GM12878 (cell line): ENCODE measurements at regions not wholly inside any gene's neighbourhood (a gene's known extent, or its start where the extent isn't known, plus 50 kb on each side); places are given as distances from the start of the nearest gene placed in this dataset.

Source experiments
- ATAC-seq: fragments of 200-7000 bp; cut with Tn5 transposase; 3 replicates; pipeline ENCODE4 v1.9.1; 2020; ENCODE audit warnings: mild to moderate bottlenecking, moderate library complexity
- BruUV-seq: library from RNA; stranded (reverse); fragments of 400-500 nt; replicated peaks from 2 replicates; lab custom pipeline; 2021; lab: Mats Ljungman, UMichigan
- CTCF ChIA-PET: fragments of 300-600 bp; sonication (Branson Sonifier 250); formaldehyde crosslinking; extraction: SDS; loops from one replicate; lab custom pipeline; 2021; ENCODE audit warnings: inconsistent platforms; lab: Yijun Ruan, JAX
- POLR2A ChIA-PET: fragments of 350-600 bp; formaldehyde crosslinking; extraction: SDS; loops from one replicate; lab custom pipeline; 2021; ENCODE audit warnings: inconsistent platforms; lab: Charles Lee
- RAD21 ChIA-PET: fragments of 300-600 bp; sonication (Branson Sonifier 250); formaldehyde crosslinking; loops from one replicate; lab custom pipeline; 2023; ENCODE audit warnings: antibody characterized with exemption; ENCODE audit not compliant: unreplicated experiment; lab: Charles Lee
- SMC1A ChIA-PET: fragments of 300-600 bp; sonication (Branson Sonifier 250); formaldehyde crosslinking; loops from one replicate; lab custom pipeline; 2023; ENCODE audit not compliant: unreplicated experiment, uncharacterized antibody; lab: Charles Lee
- DNase-seq: peaks from one replicate; pipeline ENCODE4 v3.0.0-alpha.2; 2011; ENCODE audit warnings: low read depth, low spot score
- FAIRE-seq: peaks from 3 replicates; lab custom pipeline; 2011; peaks lifted over from hg19 to GRCh38; lab: Jason Lieb, UNC
- H2AFZ ChIP-seq: 2 replicates; pipeline ENCODE4 v1.6.0; 2011; ENCODE audit warnings: low read depth, low read length, control low read depth; ENCODE audit not compliant: control insufficient read depth
- H3K27ac ChIP-seq: 2 replicates; pipeline ENCODE4 v1.5.1; 2011; ENCODE audit warnings: control low read depth; ENCODE audit not compliant: control insufficient read depth, insufficient read depth
- H3K27me3 ChIP-seq, 2 experiments: replicated peaks in 1 of 2; 2 replicates each; pipeline versions ENCODE4 v1.6.0 to v1.6.1; 2011; ENCODE audit warnings: low read length in 1 of 2; ENCODE audit not compliant: control insufficient read depth in 2 of 2, insufficient read depth in 2 of 2
- H3K36me3 ChIP-seq, 2 experiments: 2 replicates each; pipeline ENCODE4 v1.5.1; 2011; ENCODE audit warnings: low read length in 1 of 2; ENCODE audit not compliant: control insufficient read depth in 2 of 2, insufficient read depth in 2 of 2
- H3K4me1 ChIP-seq: 2 replicates; pipeline ENCODE4 v1.6.1; 2011; ENCODE audit warnings: mild to moderate bottlenecking, low read length, moderate library complexity, mixed read lengths; ENCODE audit not compliant: control insufficient read depth, insufficient read depth
- H3K4me2 ChIP-seq: 2 replicates; pipeline ENCODE4 v1.6.0; 2011; ENCODE audit warnings: control low read depth; ENCODE audit not compliant: control insufficient read depth, insufficient read depth
- H3K4me3 ChIP-seq: fragments of 200-600 bp; sonication (generic); 2 replicates; pipeline ENCODE4 v1.5.1; 2016
- H3K79me2 ChIP-seq: 2 replicates; pipeline ENCODE4 v1.6.0; 2011; ENCODE audit warnings: low read length; ENCODE audit not compliant: control insufficient read depth, insufficient read depth
- H3K9ac ChIP-seq: 2 replicates; pipeline ENCODE4 v1.8.0; 2011; ENCODE audit warnings: low read length, control low read depth, mixed read lengths; ENCODE audit not compliant: control insufficient read depth, insufficient read depth
- H3K9me3 ChIP-seq: replicated peaks from 3 replicates; pipeline ENCODE4 v1.5.1; 2011; ENCODE audit warnings: mild to moderate bottlenecking, low read length; ENCODE audit not compliant: control insufficient read depth, insufficient read depth
- H4K20me1 ChIP-seq: 2 replicates; pipeline ENCODE4 v1.6.0; 2011; ENCODE audit not compliant: control insufficient read depth, insufficient read depth
- BACH1 ChIP-seq: fragments of 450-650 bp; IDR thresholded peaks from 2 replicates; pipeline ENCODE4 v1.6.1; 2017; ENCODE audit warnings: mild to moderate bottlenecking, borderline replicate concordance
- CHD1 ChIP-seq: IDR thresholded peaks from 2 replicates; pipeline ENCODE4 v1.6.1; 2012; ENCODE audit warnings: low read depth, low read length, improper control_type of control experiment
- CHD2 ChIP-seq: IDR thresholded peaks from 2 replicates; pipeline ENCODE4 v1.6.1; 2011; ENCODE audit warnings: low read depth, low read length, improper control_type of control experiment, borderline replicate concordance
- EED ChIP-seq: sonication (generic); IDR thresholded peaks from 2 replicates; pipeline ENCODE4 v1.6.1; 2016; ENCODE audit warnings: antibody characterized with exemption, low read depth
- FOXM1 ChIP-seq: IDR thresholded peaks from 2 replicates; pipeline ENCODE4 v1.6.1; 2012; ENCODE audit warnings: low read depth, mild to moderate bottlenecking, inconsistent platforms, low read length, moderate library complexity
- HCFC1 ChIP-seq: fragments of 150-350 bp; IDR thresholded peaks from 2 replicates; pipeline ENCODE4 v1.6.1; 2014; ENCODE audit warnings: low read length
- HDGF ChIP-seq: fragments of 450-650 bp; IDR thresholded peaks from 2 replicates; pipeline ENCODE4 v1.6.1; 2016; ENCODE audit warnings: antibody characterized with exemption
- IKZF2 ChIP-seq, 2 experiments: fragments of 450-650 bp; IDR thresholded peaks; 2 replicates each; pipeline ENCODE4 v1.6.1; 2017; ENCODE audit warnings: mild to moderate bottlenecking in 2 of 2, moderate library complexity in 2 of 2
- MEF2A ChIP-seq: IDR thresholded peaks from 2 replicates; pipeline ENCODE4 v1.6.1; 2011; ENCODE audit warnings: low read depth, mild to moderate bottlenecking, low read length, moderate library complexity; ENCODE audit not compliant: insufficient read depth
- NFXL1 ChIP-seq: fragments of 450-650 bp; IDR thresholded peaks from 2 replicates; pipeline ENCODE4 v1.6.1; 2017; ENCODE audit warnings: antibody characterized with exemption, mild to moderate bottlenecking, borderline replicate concordance
- NR2F1 ChIP-seq: fragments of 450-650 bp; conservative IDR thresholded peaks from 2 replicates; pipeline ENCODE4 v1.6.1; 2017; ENCODE audit warnings: mild to moderate bottlenecking
- whole genome bisulfite sequencing: methylation state at CpG from one replicate; pipeline ENCODE4 v1.1.6; 2016; ENCODE audit warnings: low lambda C conversion rate; ENCODE audit not compliant: insufficient replicate concordance, insufficient coverage; ENCODE audit errors: missing lambda C conversion rate; 5-methylcytosine and 5-hydroxymethylcytosine counted together
- in situ Hi-C: fragments of 300-500 bp; cut with MboI; formaldehyde crosslinking; loops from 9 replicates; pipeline ENCODE4 v1.14.3; 2018; ENCODE audit warnings: mixed read lengths
- intact Hi-C: fragments of 100-400 bp; cut with micrococcal nuclease; formaldehyde crosslinking; loops from one replicate; pipeline ENCODE4 v1.14.2; 2022; ENCODE audit not compliant: unreplicated experiment
- TF ChIP-seq, protein P1 (sequence below): IDR thresholded peaks from 2 replicates; pipeline ENCODE4 v1.6.1; 2011; ENCODE audit warnings: low read depth, low read length, improper control_type of control experiment, borderline replicate concordance
- TF ChIP-seq, protein P2 (sequence below): fragments of 450-650 bp; IDR thresholded peaks from 2 replicates; pipeline ENCODE4 v1.6.1; 2016; ENCODE audit warnings: mild to moderate bottlenecking
- TF ChIP-seq, protein P3 (sequence below): fragments of 450-650 bp; formaldehyde crosslinking; IDR thresholded peaks from 2 replicates; pipeline ENCODE4 v1.4.0; 2020; ENCODE audit warnings: mild to moderate bottlenecking, moderate library complexity

DNA sequence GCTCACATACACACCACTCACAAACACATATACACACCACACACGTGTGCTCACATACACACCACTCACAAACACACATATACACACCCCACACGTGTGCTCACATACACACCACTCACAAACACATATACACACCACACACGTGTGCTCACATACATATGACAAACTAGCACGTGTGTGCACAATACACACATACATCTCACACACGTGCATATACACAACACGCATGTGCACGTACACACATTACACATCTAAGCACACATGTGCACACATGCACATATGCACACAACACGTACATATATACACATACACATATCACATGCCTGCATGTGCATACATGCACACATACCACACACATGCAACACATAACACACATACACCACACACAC, 78.3 kb upstream of the FOXK1 start:
- H3K4me3 ChIP-seq = no peak overlapping the region
- intact Hi-C loops = no loop called here
- CTCF ChIA-PET = no interaction called here
- SMC1A ChIA-PET = no interaction called here
- no peak overlapping the region for H3K4me2 ChIP-seq
- H4K20me1 ChIP-seq = no peaks in the 10 kb centered on the region
- H3K27ac ChIP-seq = no peak overlapping the region
- POLR2A ChIA-PET = no interaction called here
- FAIRE-seq = no peak
- no peak for DNase-seq
- H2AFZ ChIP-seq = no peak overlapping the region
- no peaks in the 10 kb centered on the region for H3K36me3 ChIP-seq
- TF ChIP-seq, protein P1, sequence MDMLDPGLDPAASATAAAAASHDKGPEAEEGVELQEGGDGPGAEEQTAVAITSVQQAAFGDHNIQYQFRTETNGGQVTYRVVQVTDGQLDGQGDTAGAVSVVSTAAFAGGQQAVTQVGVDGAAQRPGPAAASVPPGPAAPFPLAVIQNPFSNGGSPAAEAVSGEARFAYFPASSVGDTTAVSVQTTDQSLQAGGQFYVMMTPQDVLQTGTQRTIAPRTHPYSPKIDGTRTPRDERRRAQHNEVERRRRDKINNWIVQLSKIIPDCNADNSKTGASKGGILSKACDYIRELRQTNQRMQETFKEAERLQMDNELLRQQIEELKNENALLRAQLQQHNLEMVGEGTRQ = no peak
- TF ChIP-seq EED (no peak), BACH1 (no peak), FOXM1 (no peak)
- BruUV-seq = no TSS peak
- no peak overlapping the region for H3K9ac ChIP-seq
- H3K79me2 ChIP-seq = no peaks in the 10 kb centered on the region
- RAD21 ChIA-PET = no interaction called here
- H3K4me1 ChIP-seq = no peaks in the 10 kb centered on the region
- H3K27me3 ChIP-seq = no peaks in the 10 kb centered on the region
- in situ Hi-C loops = loop anchor here (25.0 kb wide), 1 partner anchor 483 kb away; no protein-coding TSS in a partner anchor
- no peak for ATAC-seq
- 63% methylated on average over 8 of the region's 8 CpGs for WGBS
- H3K9me3 ChIP-seq = no peaks in the 10 kb centered on the region

DNA sequence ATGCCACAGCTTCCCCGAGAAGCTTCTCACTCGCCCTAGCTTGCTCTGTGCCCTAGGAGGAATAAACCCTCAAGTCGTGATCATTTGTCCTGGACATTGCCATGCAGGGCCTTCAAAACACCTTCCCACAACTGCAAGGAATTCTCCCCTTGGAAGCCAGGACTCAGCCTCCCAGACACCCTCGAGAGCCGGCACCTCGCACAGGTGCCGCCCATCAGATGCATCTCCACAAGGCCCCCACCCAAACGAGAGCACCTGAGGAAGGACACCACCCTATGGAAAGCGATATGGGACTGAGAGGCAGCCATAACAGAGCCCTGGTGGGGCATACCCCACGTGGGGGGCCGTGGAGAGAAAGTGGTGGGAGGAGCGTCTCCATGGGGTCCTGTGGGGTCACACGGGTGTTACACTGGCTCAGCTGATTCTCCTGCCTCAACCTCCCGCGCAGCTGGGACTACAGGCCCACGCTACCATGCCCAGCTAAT, 77.6 kb upstream of the FOXK1 start:
- BruUV-seq = no TSS peak
- Histone ChIP-seq H3K79me2 (no peaks in the 10 kb centered on the region), H4K20me1 (no peaks in the 10 kb centered on the region), H3K9me3 (no peaks in the 10 kb centered on the region), H2AFZ (no peak overlapping the region), H3K27me3 (no peaks in the 10 kb centered on the region), H3K36me3 (no peaks in the 10 kb centered on the region), H3K4me1 (no peaks in the 10 kb centered on the region), H3K4me2 (no peak overlapping the region), H3K27ac (no peak overlapping the region), H3K4me3 (no peak overlapping the region), H3K9ac (no peak overlapping the region)
- ATAC-seq (no peak), DNase-seq (no peak), FAIRE-seq (no peak)
- ChIA-PET SMC1A (no interaction called here), RAD21 (no interaction called here), POLR2A (no interaction called here), CTCF (no interaction called here)
- in situ Hi-C loops = loop anchor here (25.0 kb wide), 1 partner anchor 483 kb away; no protein-coding TSS in a partner anchor
- intact Hi-C loops = no loop called here
- 67% methylated on average over 15 of the region's 16 CpGs for WGBS
- no peak for TF ChIP-seq NFXL1
- no peak for TF ChIP-seq NR2F1
- TF ChIP-seq, protein P2, sequence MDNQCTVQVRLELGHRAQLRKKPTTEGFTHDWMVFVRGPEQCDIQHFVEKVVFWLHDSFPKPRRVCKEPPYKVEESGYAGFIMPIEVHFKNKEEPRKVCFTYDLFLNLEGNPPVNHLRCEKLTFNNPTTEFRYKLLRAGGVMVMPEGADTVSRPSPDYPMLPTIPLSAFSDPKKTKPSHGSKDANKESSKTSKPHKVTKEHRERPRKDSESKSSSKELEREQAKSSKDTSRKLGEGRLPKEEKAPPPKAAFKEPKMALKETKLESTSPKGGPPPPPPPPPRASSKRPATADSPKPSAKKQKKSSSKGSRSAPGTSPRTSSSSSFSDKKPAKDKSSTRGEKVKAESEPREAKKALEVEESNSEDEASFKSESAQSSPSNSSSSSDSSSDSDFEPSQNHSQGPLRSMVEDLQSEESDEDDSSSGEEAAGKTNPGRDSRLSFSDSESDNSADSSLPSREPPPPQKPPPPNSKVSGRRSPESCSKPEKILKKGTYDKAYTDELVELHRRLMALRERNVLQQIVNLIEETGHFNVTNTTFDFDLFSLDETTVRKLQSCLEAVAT = no peak
- TF ChIP-seq, protein P3, sequence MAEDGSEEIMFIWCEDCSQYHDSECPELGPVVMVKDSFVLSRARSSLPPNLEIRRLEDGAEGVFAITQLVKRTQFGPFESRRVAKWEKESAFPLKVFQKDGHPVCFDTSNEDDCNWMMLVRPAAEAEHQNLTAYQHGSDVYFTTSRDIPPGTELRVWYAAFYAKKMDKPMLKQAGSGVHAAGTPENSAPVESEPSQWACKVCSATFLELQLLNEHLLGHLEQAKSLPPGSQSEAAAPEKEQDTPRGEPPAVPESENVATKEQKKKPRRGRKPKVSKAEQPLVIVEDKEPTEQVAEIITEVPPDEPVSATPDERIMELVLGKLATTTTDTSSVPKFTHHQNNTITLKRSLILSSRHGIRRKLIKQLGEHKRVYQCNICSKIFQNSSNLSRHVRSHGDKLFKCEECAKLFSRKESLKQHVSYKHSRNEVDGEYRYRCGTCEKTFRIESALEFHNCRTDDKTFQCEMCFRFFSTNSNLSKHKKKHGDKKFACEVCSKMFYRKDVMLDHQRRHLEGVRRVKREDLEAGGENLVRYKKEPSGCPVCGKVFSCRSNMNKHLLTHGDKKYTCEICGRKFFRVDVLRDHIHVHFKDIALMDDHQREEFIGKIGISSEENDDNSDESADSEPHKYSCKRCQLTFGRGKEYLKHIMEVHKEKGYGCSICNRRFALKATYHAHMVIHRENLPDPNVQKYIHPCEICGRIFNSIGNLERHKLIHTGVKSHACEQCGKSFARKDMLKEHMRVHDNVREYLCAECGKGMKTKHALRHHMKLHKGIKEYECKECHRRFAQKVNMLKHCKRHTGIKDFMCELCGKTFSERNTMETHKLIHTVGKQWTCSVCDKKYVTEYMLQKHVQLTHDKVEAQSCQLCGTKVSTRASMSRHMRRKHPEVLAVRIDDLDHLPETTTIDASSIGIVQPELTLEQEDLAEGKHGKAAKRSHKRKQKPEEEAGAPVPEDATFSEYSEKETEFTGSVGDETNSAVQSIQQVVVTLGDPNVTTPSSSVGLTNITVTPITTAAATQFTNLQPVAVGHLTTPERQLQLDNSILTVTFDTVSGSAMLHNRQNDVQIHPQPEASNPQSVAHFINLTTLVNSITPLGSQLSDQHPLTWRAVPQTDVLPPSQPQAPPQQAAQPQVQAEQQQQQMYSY (CRISPR knock-in tag) = no peak
- TF ChIP-seq IKZF2 (IDR thresholded peaks at IDR 0.05) = no peak
- TF ChIP-seq CHD2 = no peak
- TF ChIP-seq MEF2A = no peak
- no peak for TF ChIP-seq HCFC1
- no peak for TF ChIP-seq HDGF
- no peak for TF ChIP-seq CHD1
